GM12891 (cell line): ENCODE measurements at regions not wholly inside any gene's neighbourhood (a gene's known extent, or its start where the extent isn't known, plus 50 kb on each side); places are given as distances from the start of the nearest gene placed in this dataset.

Source experiments
- POLR2AphosphoS5 ChIP-seq: IDR thresholded peaks from 2 replicates; pipeline ENCODE4 v1.6.1; 2011; ENCODE audit warnings: low read depth, low read length, control low read depth
- TAF1 ChIP-seq: IDR thresholded peaks from 2 replicates; pipeline ENCODE4 v1.6.1; 2011; ENCODE audit warnings: low read depth, low read length, control low read depth

- TF ChIP-seq POLR2AphosphoS5 (no peak), TAF1 (no peak)
These were observed 247.4 kb downstream of the CD109 start for GRCh38 chr6:73943411-73943810.
